ENCODE measurements at regions not wholly inside any gene's neighbourhood (a gene's known extent, or its start where the extent isn't known, plus 50 kb on each side); places are given as distances from the start of the nearest gene placed in this dataset.

DNA sequence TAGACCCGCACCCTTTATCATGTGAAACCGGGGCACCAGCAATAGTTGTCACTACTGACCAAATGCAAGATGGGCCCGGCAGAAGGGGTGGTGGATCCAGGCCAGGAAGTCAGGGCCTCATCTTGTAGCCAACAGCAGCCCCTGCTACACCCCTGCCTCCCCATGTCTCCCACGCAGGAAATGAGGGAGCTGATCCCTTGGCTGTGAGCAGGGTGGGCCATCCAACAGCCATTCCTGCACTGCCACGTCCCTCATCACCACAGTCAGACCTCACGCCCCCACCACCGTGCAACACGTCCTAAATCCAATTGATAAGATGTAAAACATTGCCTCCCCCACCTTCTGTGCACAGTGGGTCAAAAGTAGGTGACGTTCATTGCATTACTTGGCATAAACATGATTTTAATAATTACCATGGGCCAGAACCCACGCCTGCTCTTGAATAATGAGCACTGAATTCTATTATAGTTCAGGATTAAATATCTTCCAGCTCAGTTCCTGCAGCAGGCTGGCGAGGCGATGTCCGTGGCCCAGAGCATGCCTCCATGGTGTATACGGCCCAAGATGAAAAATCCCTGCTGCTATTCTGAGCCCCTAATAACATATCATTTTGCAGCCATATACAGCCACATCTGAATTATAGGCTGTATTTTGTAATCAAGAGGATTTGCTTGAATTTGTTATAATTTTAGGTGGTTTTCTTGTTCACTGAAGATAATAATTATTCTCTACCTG lies 1373.8 kb downstream of the BRD1 start:
- TF ChIP-seq POLR2AphosphoS5 (IDR thresholded peaks at IDR 0.05; ENCODE audit: borderline replicate concordance, low read depth, low read length) = no peak
- no peak for TF ChIP-seq EZH2 (IDR thresholded peaks at IDR 0.05)
